Fibroblast of skin of back (primary cell): ENCODE measurements at regions not wholly inside any gene's neighbourhood (a gene's known extent, or its start where the extent isn't known, plus 50 kb on each side); places are given as distances from the start of the nearest gene placed in this dataset.
A peak's percentile ranks its signal among the peaks of the same experiment; 100 is the strongest.

ENCODE experiments used
- DNase-seq: peaks from one replicate; pipeline ENCODE4 v3.0.0-alpha.2; 2013

- DNase-seq, result no peak
Observed at GRCh38 chr16:51409001-51409675, 258.1 kb upstream of the SALL1 start.

DNA sequence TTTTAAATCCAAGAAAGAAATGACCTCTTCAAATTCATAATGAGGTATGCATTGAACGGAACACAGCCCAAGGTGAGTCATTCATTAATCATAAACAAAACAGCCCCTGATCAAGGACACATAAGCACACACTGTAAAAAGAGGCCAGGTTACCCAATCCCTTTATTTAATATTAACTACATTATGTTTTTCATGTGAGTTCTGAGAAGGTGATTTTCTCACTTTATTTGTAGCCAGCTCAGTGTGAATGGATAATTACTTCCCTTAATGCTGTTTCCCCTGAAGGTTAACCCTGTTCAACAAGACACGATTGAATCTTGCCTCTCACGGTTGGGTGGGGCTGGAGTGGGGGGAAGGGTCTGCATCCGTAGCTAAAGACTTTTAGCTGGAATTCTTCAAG, 257.3 kb upstream of the SALL1 start:
- peak; percentile 50 for DNase-seq

GRCh38 chr16:51407921-51408320, 256.9 kb upstream of the SALL1 start:
- no peak for DNase-seq

- no peak for DNase-seq
Observed at GRCh38 chr16:51407199-51407598, 256.1 kb upstream of the SALL1 start.

GRCh38 chr16:51405361-51405760, 254.3 kb upstream of the SALL1 start:
- no peak for DNase-seq

DNA sequence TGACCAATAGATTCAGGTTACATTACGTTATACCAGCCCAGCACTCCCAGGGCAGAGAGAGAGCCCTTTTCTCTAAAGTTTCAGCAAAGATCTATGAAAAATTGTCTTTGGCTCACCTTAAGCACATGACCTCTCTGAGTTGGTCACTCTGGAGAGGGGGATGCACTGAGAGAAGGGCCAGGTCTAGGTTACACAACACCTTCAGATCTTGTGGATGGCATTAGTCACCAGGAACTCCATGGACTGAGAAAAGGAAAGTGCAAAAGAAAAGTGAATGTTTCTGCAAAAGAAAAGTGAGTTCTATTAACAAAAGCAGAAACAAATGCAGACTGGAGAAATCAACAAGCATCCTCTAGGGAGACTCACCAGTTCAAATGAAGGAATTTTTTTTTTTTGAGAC, 253.3 kb upstream of the SALL1 start:
- no peak for DNase-seq

- no peak for DNase-seq
Observed at GRCh38 chr16:51402785-51403184, 251.7 kb upstream of the SALL1 start.

GRCh38 chr16:51402298-51402697, 251.2 kb upstream of the SALL1 start:
- no peak for DNase-seq

GRCh38 chr16:51401673-51402072, 250.6 kb upstream of the SALL1 start:
- no peak for DNase-seq

DNA sequence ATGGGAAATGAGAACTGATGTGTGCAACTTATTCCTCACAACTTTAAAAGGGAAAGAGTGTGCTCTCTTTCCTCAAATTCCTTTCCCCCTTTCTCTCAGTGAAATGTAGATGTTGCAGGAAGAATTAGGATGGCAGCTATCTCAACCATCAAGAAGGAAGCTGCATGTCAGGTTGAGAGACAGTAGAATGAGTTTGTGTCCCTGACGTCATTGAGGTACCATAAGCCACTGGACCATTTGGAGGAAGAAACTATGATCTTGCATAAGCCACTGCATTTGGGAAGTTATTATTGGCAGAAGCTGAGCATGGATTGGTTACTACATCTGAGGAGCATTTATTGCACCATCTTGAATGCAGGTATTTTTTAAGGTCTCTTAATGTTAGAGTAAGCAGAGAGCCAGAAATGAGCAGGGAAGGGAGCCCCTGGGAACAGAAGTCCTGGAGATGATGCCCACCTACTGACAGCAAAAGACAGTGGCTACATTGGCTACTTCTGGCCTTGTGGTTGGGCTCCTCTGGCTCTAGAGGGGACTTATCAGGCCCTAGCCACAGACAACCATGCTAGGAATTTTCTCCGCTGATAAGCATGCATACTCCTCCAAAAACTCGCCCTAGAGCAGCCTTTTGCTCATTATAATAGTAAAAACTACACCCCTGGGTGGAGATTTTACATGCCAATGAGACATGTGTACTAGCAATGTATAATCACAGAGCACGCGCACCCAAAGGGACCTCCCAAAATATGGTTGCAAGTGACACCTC, 249.0 kb upstream of the SALL1 start:
- DNase-seq, result no peak

DNA sequence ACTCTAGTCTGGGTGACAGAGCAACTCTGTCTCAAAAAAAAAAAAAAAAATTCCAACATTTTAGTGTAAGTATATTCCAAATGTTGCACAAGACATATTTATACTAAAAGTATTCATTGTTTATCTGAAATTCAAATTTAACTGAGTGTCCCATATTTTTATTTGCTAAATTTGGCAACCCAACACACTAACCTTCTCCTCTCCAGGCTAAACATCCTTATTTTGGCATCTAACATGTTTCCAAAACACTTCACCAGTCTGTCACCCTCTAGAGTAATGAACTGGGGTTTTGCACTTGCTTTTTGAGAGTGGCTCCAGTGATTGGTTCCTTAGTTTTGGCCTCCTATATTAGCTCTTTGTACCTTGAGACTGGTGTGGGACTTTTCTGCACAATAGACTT, 243.4 kb upstream of the SALL1 start:
- DNase-seq, result no peak

- peak; percentile 54 for DNase-seq
Observed at GRCh38 chr16:51393381-51394005, 242.4 kb upstream of the SALL1 start.

DNA sequence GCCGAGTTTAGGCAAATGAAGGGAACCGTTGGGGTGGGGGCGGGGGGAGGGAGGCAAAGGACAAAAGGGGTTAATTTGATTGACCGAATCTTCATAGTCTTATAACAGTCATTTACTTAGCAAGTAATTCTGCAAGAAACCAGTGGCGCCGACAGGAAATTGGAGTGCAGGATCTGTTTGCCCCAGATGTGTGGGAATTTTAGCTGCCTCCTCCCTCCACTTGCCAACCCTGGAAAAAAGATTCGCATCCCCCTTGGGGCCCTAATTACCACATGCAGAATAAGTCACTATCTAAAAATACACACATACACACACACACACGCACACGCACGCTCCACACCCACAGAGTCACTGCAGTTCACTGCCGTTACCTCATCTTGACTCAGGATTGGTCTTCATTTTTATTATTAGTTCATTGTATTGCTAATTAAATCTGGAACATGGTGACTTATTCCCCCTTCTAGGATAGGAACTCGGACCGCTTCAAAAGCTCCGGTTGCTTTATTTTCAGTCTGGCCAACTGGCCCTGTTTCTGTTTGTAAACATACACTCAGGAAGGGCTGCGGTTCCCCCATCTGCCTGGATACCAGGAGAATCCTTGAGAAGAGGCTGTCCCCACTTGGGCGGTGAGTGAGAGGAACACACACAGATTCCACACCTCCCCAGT, 241.6 kb upstream of the SALL1 start:
- peak; percentile 84 for DNase-seq

- no peak for DNase-seq
Observed at GRCh38 chr16:51391798-51392511, 240.9 kb upstream of the SALL1 start.

- DNase-seq, result no peak
Observed at GRCh38 chr16:51390877-51391276, 239.8 kb upstream of the SALL1 start.

- no peak for DNase-seq
Observed at GRCh38 chr16:51389881-51390280, 238.8 kb upstream of the SALL1 start.

GRCh38 chr16:51388516-51388951, 237.5 kb upstream of the SALL1 start:
- DNase-seq, result no peak

DNA sequence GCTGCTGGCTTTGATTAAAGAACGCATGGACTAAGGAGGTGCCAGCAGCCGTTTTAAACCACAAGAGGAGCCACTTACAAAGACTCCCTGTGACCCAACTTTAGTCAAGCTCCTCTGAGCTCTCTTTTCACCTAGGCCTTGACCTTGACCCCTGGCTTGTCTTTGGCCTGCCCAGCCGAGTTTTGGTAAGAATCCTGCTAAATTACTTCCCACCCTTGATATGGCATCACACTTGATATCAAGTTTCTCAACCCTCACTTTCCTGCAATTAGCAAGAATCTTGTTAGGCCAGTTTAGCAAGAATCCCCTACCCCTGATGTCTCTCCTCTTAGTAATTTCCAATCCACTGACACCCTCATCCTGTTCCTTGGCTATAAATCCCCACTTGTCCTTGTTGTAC, 232.8 kb upstream of the SALL1 start:
- DNase-seq, result no peak

DNA sequence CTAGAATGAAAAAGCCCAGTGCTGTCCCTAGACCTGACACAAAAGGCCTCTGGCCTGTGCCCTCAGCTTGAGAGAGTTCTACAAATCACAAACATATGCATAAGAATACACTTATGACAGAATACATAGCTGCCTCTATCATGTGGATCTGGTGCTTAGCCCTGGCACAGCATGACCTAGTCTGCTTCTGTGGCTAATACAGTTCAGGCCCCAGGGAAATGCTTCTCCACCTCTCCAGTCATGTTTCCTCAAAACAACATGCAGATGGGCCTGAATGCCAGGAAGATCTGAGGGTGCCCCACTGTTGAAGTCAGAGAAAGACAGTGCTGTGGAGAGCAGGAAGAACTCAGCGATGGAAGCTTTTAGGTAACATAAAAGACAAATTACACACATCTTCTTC, 231.9 kb upstream of the SALL1 start:
- no peak for DNase-seq

GRCh38 chr16:51382211-51382610, 231.1 kb upstream of the SALL1 start:
- DNase-seq, result no peak

DNA sequence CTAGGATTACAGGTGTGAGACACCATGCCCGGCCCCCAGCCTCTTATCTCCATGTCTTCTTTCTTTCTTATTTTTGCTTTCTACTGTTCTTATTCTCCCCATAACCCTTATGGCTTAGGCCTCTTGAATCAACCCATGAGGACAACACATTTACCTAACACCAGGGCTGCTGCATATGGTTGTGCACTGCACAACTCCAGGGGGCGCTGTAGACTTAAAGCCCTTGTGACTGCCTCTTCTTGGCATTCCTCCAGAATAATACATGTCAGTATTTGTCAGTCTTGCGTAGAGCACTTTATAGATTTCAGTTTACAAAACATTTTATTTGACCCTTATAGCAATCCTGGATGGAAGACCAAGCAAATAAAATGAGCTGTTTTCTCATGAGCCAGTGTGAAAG, 225.0 kb upstream of the SALL1 start:
- no peak for DNase-seq

GRCh38 chr16:51374790-51375189, 223.7 kb upstream of the SALL1 start:
- no peak for DNase-seq

DNA sequence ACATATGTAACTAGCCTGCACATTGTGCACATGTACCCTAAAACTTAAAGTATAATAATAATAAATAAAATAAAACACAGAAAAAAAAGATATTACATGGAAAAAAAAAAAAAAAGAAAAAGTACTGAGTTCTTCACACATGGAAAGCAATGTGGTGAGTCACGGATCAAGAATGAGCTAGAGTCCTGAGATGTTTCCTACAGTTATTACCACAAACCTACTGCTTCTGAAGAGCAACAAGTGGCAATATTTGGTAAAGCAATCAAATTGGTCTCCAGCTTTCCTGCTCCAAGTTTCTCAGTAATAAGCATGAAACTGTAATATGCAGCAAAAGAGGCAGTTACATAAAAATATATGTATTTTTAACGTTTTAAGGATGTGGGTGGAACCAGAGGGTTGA, 223.3 kb upstream of the SALL1 start:
- DNase-seq, result peak; percentile 78
